K562 (cell line): ENCODE measurements at regions not wholly inside any gene's neighbourhood (a gene's known extent, or its start where the extent isn't known, plus 50 kb on each side); places are given as distances from the start of the nearest gene placed in this dataset.

ENCODE experiments used
- ARID2 ChIP-seq: fragments of 450-650 bp; IDR thresholded peaks from 2 replicates; pipeline ENCODE4 v1.6.1; 2017; ENCODE audit warnings: antibody characterized with exemption, mild to moderate bottlenecking
- BHLHE40 ChIP-seq: IDR thresholded peaks from 2 replicates; pipeline ENCODE4 v1.6.1; 2011; ENCODE audit warnings: low read length, improper control_type of control experiment
- CREM ChIP-seq: IDR thresholded peaks from 2 replicates; pipeline ENCODE4 v1.6.1; 2014; ENCODE audit warnings: antibody characterized with exemption, low read depth
- DACH1 ChIP-seq: fragments of 450-650 bp; IDR thresholded peaks from 2 replicates; pipeline ENCODE4 v1.6.1; 2018; ENCODE audit not compliant: partially characterized antibody
- DNMT1 ChIP-seq: fragments of 450-650 bp; IDR thresholded peaks from 2 replicates; pipeline ENCODE4 v1.6.1; 2016; ENCODE audit warnings: antibody characterized with exemption, mild to moderate bottlenecking
- FOS ChIP-seq: IDR thresholded peaks from 3 replicates; pipeline ENCODE4 v1.6.1; 2011; ENCODE audit not compliant: insufficient read length; ENCODE audit errors: extremely low read depth
- FOXA1 ChIP-seq: fragments of 450-650 bp; IDR thresholded peaks from 2 replicates; pipeline ENCODE4 v1.6.1; 2016; ENCODE audit warnings: mild to moderate bottlenecking, borderline replicate concordance
- FOXM1 ChIP-seq, 2 experiments: fragments of 450-650 bp in 1 of 2; sonication (generic) in 1 of 2; formaldehyde crosslinking in 1 of 2; IDR thresholded peaks; 2 replicates each; pipeline versions ENCODE4 v1.6.1 to v1.9.0; 2017 to 2022; ENCODE audit warnings: low read depth in 2 of 2, mild to moderate bottlenecking in 2 of 2, missing genetic modification reagents in 1 of 2, moderate library complexity in 1 of 2
- HEY1 ChIP-seq: fragments of 250-450 bp; sonication (Bioruptor Pico); IDR thresholded peaks from 2 replicates; pipeline ENCODE4 v1.5.0; 2020; ENCODE audit warnings: mild to moderate bottlenecking, moderate library complexity, borderline replicate concordance
- MAZ ChIP-seq, 2 experiments: fragments of 450-650 bp in 1 of 2; sonication (generic) in 1 of 2; formaldehyde crosslinking; IDR thresholded peaks in 1 of 2; conservative IDR thresholded peaks in 1 of 2; 2 replicates each; pipeline versions ENCODE4 v1.4.0 to v1.5.0; 2020; ENCODE audit warnings: mild to moderate bottlenecking in 1 of 2, missing genetic modification reagents in 1 of 2
- MNT ChIP-seq, 2 experiments: fragments of 450-650 bp; conservative IDR thresholded peaks; 2 replicates each; pipeline ENCODE4 v1.6.1; 2017; ENCODE audit warnings: mild to moderate bottlenecking in 2 of 2, moderate library complexity in 2 of 2
- MXD1 ChIP-seq: fragments of 250-450 bp; sonication (Bioruptor Pico); IDR thresholded peaks from 2 replicates; pipeline ENCODE4 v1.8.0; 2021; ENCODE audit warnings: borderline replicate concordance, mild to moderate bottlenecking, moderate library complexity; ENCODE audit not compliant: poor library complexity, severe bottlenecking
- NR2F6 ChIP-seq: fragments of 450-650 bp; formaldehyde crosslinking; IDR thresholded peaks from 2 replicates; pipeline ENCODE4 v1.4.0; 2020; ENCODE audit warnings: mild to moderate bottlenecking
- RAD21 ChIP-seq, 2 experiments: fragments of 250-450 bp in 1 of 2; fragments of 450-650 bp in 1 of 2; sonication (Bioruptor Pico) in 1 of 2; formaldehyde crosslinking in 1 of 2; IDR thresholded peaks in 1 of 2; conservative IDR thresholded peaks in 1 of 2; 2 replicates each; pipeline versions ENCODE4 v1.4.0 to v1.8.0; 2020 to 2022; ENCODE audit warnings: mild to moderate bottlenecking in 2 of 2, moderate library complexity in 1 of 2
- RFX1 ChIP-seq: fragments of 450-650 bp; IDR thresholded peaks from 2 replicates; pipeline ENCODE4 v1.6.1; 2016; ENCODE audit warnings: mild to moderate bottlenecking, moderate library complexity
- SIX5 ChIP-seq, 2 experiments: IDR thresholded peaks; 2 replicates each; pipeline ENCODE4 v1.6.1; 2011; ENCODE audit warnings: low read length in 2 of 2, borderline replicate concordance in 1 of 2, low read depth in 1 of 2, mild to moderate bottlenecking in 1 of 2, moderate library complexity in 1 of 2; ENCODE audit not compliant: insufficient read depth in 1 of 2
- SMARCA4 ChIP-seq: fragments of 450-650 bp; IDR thresholded peaks from 2 replicates; pipeline ENCODE4 v1.6.1; 2016
- SMARCE1 ChIP-seq: fragments of 450-650 bp; IDR thresholded peaks from 2 replicates; pipeline ENCODE4 v1.7.1; 2016; ENCODE audit warnings: mild to moderate bottlenecking
- SRSF7 ChIP-seq: fragments of 200-400 bp; formaldehyde crosslinking; optimal IDR thresholded peaks from 2 replicates; pipeline ENCODE3; 2017; ENCODE audit warnings: mild to moderate bottlenecking, low read depth, low read length
- STAT5B ChIP-seq: fragments of 250-450 bp; sonication (Bioruptor Pico); IDR thresholded peaks from 2 replicates; pipeline ENCODE4 v1.8.0; 2021; ENCODE audit warnings: mild to moderate bottlenecking, inconsistent platforms
- TAF1 ChIP-seq: IDR thresholded peaks from 2 replicates; pipeline ENCODE4 v1.6.1; 2011; ENCODE audit warnings: mild to moderate bottlenecking, low read length, moderate library complexity; ENCODE audit not compliant: insufficient read depth, control insufficient read depth, severe bottlenecking; ENCODE audit errors: extremely low read depth
- TRIM24 ChIP-seq, 2 experiments: fragments of 450-650 bp; IDR thresholded peaks; 2 replicates each; pipeline ENCODE4 v1.6.1; 2016
- ZBTB49 ChIP-seq: sonication (generic); formaldehyde crosslinking; IDR thresholded peaks from 2 replicates; pipeline ENCODE4 v1.8.0; 2022; ENCODE audit warnings: missing genetic modification reagents, mild to moderate bottlenecking, borderline replicate concordance
- ZNF41 ChIP-seq: fragments of 250-450 bp; sonication (Bioruptor Pico); conservative IDR thresholded peaks from 2 replicates; pipeline ENCODE4 v1.4.0; 2020; ENCODE audit warnings: mild to moderate bottlenecking

GRCh38 chr14:101360054-101360911, 201.0 kb upstream of the DIO3 start (continued):
- no peak for TF ChIP-seq MXD1
- peak; percentile 19 for TF ChIP-seq TAF1
- TF ChIP-seq ZNF41 (CRISPR knock-in tag), result no peak
- TF ChIP-seq MAZ (CRISPR knock-in tag; conservative IDR thresholded peaks at IDR 0.05 in 1 of 2, IDR thresholded peaks at IDR 0.05 in 1 of 2), result peak in 1 of 2 experiments; percentile 42; a peak in 1 of 4 replicates
- TF ChIP-seq FOXM1 (IDR thresholded peaks at IDR 0.05; ENCODE audit: low read depth), result peak; percentile 39; the same call in 1 of the 2 replicates
- no peak for TF ChIP-seq FOXM1 (CRISPR knock-in tag; IDR thresholded peaks at IDR 0.05; ENCODE audit: low read depth)
- TF ChIP-seq ZBTB49 (CRISPR knock-in tag), result no peak
- TF ChIP-seq BHLHE40, result peak; percentile 94
- no peak for TF ChIP-seq STAT5B (CRISPR knock-in tag)
- no peak for TF ChIP-seq ARID2
- TF ChIP-seq FOS, result no peak
- peak; percentile 86 to 92 for TF ChIP-seq TRIM24 (IDR thresholded peaks at IDR 0.05)
- TF ChIP-seq SRSF7, result no peak
- TF ChIP-seq SIX5 (IDR thresholded peaks at IDR 0.05; ENCODE audit: borderline replicate concordance in 1 of 2, insufficient read depth in 1 of 2, low read depth in 1 of 2, low read length in 2 of 2), result no peak
- no peak for TF ChIP-seq HEY1 (CRISPR knock-in tag)
- TF ChIP-seq DACH1, result peak; percentile 17
- no peak for TF ChIP-seq RAD21 (CRISPR knock-in tag; conservative IDR thresholded peaks at IDR 0.05 in 1 of 2, IDR thresholded peaks at IDR 0.05 in 1 of 2)
- TF ChIP-seq DNMT1, result no peak
- TF ChIP-seq FOXA1, result peak; percentile 66; the same call in 1 of the 2 replicates
- 0 out of 2 replicates have a peak, but pooled peaks have one; percentile 29 for TF ChIP-seq CREM
- peak in 1 of 2 experiments; percentile 57; a peak in 2 of 4 replicates for TF ChIP-seq MNT (conservative IDR thresholded peaks at IDR 0.05)
- TF ChIP-seq NR2F6 (CRISPR knock-in tag), result no peak
- no peak for TF ChIP-seq RFX1
- peak; percentile 80 for TF ChIP-seq SMARCE1
- TF ChIP-seq SMARCA4, result peak; percentile 75
